ENCODE measurements at regions not wholly inside any gene's neighbourhood (a gene's known extent, or its start where the extent isn't known, plus 50 kb on each side); places are given as distances from the start of the nearest gene placed in this dataset.

DNA sequence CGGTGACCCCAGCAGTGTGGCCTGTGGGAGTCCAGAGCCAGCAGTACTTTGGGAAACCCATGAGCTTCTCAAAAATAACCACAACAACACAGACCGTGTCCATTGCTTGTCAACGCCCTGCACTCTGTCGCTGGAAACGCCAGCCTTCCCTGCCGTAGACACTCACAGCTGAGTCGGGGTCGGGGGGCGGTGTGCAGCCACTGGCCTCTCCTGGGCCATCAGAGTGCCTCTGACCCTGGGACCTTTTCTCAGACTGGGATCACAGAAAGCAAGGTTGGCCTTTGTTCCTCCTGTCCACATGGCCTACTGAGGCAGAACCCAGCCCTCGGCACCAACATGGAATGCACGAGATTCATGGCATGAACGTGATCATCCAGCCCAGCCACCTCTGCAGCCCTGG, 95.7 kb downstream of the TUBA3C start (continued):
- no peak for TF ChIP-seq REST (IDR thresholded peaks at IDR 0.05; ENCODE audit: low read depth, low read length)
- no peak for TF ChIP-seq SREBF2 (IDR thresholded peaks at IDR 0.05; ENCODE audit: low read length)
- TF ChIP-seq BMI1 (IDR thresholded peaks at IDR 0.05; ENCODE audit: borderline replicate concordance) = no peak
- no peak for TF ChIP-seq NR2F1 (conservative IDR thresholded peaks at IDR 0.05)
- no peak for TF ChIP-seq CHD1 (IDR thresholded peaks at IDR 0.05; ENCODE audit: low read depth, low read length)
- no peak for TF ChIP-seq ZBED1 (IDR thresholded peaks at IDR 0.05; ENCODE audit: borderline replicate concordance)
- TF ChIP-seq HSF1 (IDR thresholded peaks at IDR 0.05; ENCODE audit: low read depth, low read length) = no peak
- TF ChIP-seq, protein P1, sequence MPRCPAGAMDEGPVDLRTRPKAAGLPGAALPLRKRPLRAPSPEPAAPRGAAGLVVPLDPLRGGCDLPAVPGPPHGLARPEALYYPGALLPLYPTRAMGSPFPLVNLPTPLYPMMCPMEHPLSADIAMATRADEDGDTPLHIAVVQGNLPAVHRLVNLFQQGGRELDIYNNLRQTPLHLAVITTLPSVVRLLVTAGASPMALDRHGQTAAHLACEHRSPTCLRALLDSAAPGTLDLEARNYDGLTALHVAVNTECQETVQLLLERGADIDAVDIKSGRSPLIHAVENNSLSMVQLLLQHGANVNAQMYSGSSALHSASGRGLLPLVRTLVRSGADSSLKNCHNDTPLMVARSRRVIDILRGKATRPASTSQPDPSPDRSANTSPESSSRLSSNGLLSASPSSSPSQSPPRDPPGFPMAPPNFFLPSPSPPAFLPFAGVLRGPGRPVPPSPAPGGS (IDR thresholded peaks at IDR 0.05; ENCODE audit: borderline replicate concordance, insufficient read depth, low read depth, low read length, poor library complexity, severe bottlenecking) = no peak
- no peak for TF ChIP-seq SIN3A (IDR thresholded peaks at IDR 0.05; ENCODE audit: low read depth, low read length)

All from GM12878 (cell line).